ENCODE measurements at regions not wholly inside any gene's neighbourhood (a gene's known extent, or its start where the extent isn't known, plus 50 kb on each side); places are given as distances from the start of the nearest gene placed in this dataset.
A peak's percentile ranks its signal among the peaks of the same experiment; 100 is the strongest.

DNA sequence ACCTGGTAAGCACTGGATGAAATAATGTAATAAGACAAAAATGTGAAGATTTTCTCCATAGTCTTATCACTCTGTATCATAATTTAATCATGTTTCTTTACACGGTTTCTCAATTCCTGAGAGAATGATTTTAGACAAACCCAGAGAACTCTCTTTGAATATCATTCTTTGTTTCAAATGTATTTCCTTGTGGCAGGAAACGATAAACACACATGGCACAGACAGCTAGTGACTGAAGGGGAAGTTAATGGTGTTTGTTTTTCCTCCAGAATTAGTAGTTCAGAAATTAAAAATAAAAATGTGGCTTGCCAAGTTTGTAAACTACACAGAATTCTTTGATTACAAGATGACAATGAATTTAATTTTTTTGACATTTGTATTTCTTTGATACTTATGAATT, 163.7 kb upstream of the PRPS1L1 start:
- H3K23ac ChIP-seq (ENCODE audit: low read length): no peak overlapping the region
- no peak overlapping the region for H3K14ac ChIP-seq (ENCODE audit: low read length)
- no peak overlapping the region for H4K91ac ChIP-seq (ENCODE audit: low read depth, low read length)

DNA sequence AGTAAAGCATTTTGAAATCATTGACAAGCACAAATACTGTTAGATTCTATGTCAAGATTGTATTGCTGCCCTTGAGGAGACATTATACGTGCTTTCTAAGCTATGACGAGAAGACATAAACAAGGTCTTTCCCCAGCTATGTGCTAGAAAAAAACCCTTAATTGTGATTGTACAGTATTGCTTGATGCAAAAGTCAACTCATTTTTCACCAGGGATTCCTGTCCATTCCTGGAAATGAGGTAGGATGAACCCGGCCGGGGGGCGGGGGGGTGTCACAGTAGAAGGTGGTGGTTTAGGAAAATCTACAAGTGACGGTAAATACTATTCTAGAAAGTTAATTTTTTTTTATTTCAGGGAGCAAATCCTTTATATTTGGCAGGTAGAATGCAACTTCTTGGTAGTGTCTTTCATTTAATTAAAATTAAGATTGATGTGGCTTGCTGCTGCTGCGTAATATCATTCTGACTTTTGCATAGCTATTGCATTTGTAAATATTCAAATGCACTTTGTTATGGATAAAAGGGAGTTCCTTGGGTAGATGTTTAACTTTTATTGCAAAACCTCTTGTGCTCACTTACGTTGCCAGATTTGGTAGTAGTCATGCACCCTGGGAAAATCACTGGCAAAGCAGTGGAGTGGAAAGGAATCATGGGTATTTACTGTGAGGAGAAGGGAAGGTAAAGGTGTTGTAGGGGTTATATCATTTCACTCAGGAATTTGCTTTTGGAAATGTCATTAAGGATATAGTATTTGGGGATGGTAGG, 164.4 kb upstream of the PRPS1L1 start:
- Histone ChIP-seq H3K27me3 (ENCODE audit: insufficient read depth, low read length) (no peaks in the 10 kb centered on the region), H3K9ac (ENCODE audit: low read length) (no peak overlapping the region), H2AFZ (ENCODE audit: insufficient read depth, low read length, poor library complexity) (no peak overlapping the region), H2BK12ac (ENCODE audit: low read length) (no peak overlapping the region), H3K79me2 (ENCODE audit: control insufficient read depth, insufficient read depth, low read length, poor library complexity) (no peaks in the 10 kb centered on the region), H3K4me2 (ENCODE audit: low read length) (no peak overlapping the region), H4K12ac (ENCODE audit: low read depth, low read length) (no peak overlapping the region), H4K8ac (ENCODE audit: low read depth, low read length) (no peak overlapping the region), H3K18ac (ENCODE audit: low read length) (no peak overlapping the region), H4K91ac (ENCODE audit: low read depth, low read length) (no peak overlapping the region), H3K23ac (ENCODE audit: low read length) (no peak overlapping the region), H2BK120ac (ENCODE audit: insufficient read depth, low read length, poor library complexity) (no peak overlapping the region), H3K79me1 (ENCODE audit: low read length) (no peaks in the 10 kb centered on the region), H3K27ac (ENCODE audit: low read depth, low read length) (no peak overlapping the region), H3K36me3 (ENCODE audit: control insufficient read depth in 1 of 2, insufficient read depth in 2 of 2, low read length in 2 of 2) (no peaks in the 10 kb centered on the region), H3K14ac (ENCODE audit: low read length) (no peak overlapping the region), H3K4me1 (ENCODE audit: control insufficient read depth in 1 of 2, insufficient read depth in 2 of 2, low read length in 2 of 2) (no peaks in the 10 kb centered on the region), H2BK5ac (ENCODE audit: low read depth, low read length, poor library complexity) (no peak overlapping the region), H2AK5ac (ENCODE audit: low read length) (no peak overlapping the region), H3K4me3 (ENCODE audit: low read depth, low read length) (no peak overlapping the region), H3K4ac (ENCODE audit: low read depth, low read length) (no peak overlapping the region), H3K9me3 (ENCODE audit: insufficient read depth, low read depth, low read length) (no peaks in the 10 kb centered on the region)
- DNase-seq: no peak
- WGBS (ENCODE audit: extremely low coverage, insufficient coverage, insufficient read length): no CpG with 5 or more reads among the region's 8 CpGs

More for the DNA sequence above, 163.7 kb upstream of the PRPS1L1 start:
- no peaks in the 10 kb centered on the region for H3K79me2 ChIP-seq (ENCODE audit: control insufficient read depth, insufficient read depth, low read length, poor library complexity)
- no peaks in the 10 kb centered on the region for H3K27me3 ChIP-seq (ENCODE audit: insufficient read depth, low read length)
- H3K18ac ChIP-seq (ENCODE audit: low read length): no peak overlapping the region
- H3K9ac ChIP-seq (ENCODE audit: low read length): no peak overlapping the region
- WGBS (ENCODE audit: extremely low coverage, insufficient coverage, insufficient read length): no CpG with 5 or more reads among the region's 2 CpGs
- no peaks in the 10 kb centered on the region for H3K79me1 ChIP-seq (ENCODE audit: low read length)
- no peak overlapping the region for H3K4me2 ChIP-seq (ENCODE audit: low read length)
- H2BK12ac ChIP-seq (ENCODE audit: low read length): no peak overlapping the region
- H2AFZ ChIP-seq (ENCODE audit: insufficient read depth, low read length, poor library complexity): no peak overlapping the region
- no peak overlapping the region for H2AK5ac ChIP-seq (ENCODE audit: low read length)
- no peaks in the 10 kb centered on the region for H3K36me3 ChIP-seq (ENCODE audit: control insufficient read depth in 1 of 2, insufficient read depth in 2 of 2, low read length in 2 of 2)
- DNase-seq: no peak
- no peak overlapping the region for H2BK5ac ChIP-seq (ENCODE audit: low read depth, low read length, poor library complexity)
- no peak overlapping the region for H3K4ac ChIP-seq (ENCODE audit: low read depth, low read length)
- no peak overlapping the region for H4K12ac ChIP-seq (ENCODE audit: low read depth, low read length)
- no peaks in the 10 kb centered on the region for H3K4me1 ChIP-seq (ENCODE audit: control insufficient read depth in 1 of 2, insufficient read depth in 2 of 2, low read length in 2 of 2)
- H3K9me3 ChIP-seq (ENCODE audit: insufficient read depth, low read depth, low read length): no peaks in the 10 kb centered on the region
- H3K4me3 ChIP-seq (ENCODE audit: low read depth, low read length): no peak overlapping the region
- no peak overlapping the region for H3K27ac ChIP-seq (ENCODE audit: low read depth, low read length)
- no peak overlapping the region for H4K8ac ChIP-seq (ENCODE audit: low read depth, low read length)
- no peak overlapping the region for H2BK120ac ChIP-seq (ENCODE audit: insufficient read depth, low read length, poor library complexity)

DNA sequence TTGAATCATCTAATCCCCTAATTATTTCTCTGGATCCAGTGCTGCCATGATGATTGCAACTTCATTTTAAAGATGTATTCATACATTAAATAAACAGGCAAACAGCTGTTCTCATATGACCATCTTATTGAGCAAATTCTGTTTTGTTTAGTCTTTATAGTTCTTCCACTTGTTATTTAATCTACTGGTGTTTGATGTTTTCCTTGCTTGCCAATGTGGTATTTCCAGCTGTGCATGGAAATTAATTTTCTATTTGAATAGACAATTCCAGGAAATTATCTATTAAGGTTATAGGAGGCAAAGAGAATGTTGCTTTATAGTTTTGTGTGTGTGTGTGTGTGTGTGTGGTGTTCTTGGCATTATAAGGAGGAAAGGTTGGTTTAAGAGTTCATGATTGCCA, 167.0 kb upstream of the PRPS1L1 start:
- Histone ChIP-seq H3K79me2 (ENCODE audit: control insufficient read depth, insufficient read depth, low read length, poor library complexity) (no peaks in the 10 kb centered on the region), H3K36me3 (ENCODE audit: control insufficient read depth in 1 of 2, insufficient read depth in 2 of 2, low read length in 2 of 2) (no peaks in the 10 kb centered on the region), H3K9me3 (ENCODE audit: insufficient read depth, low read depth, low read length) (no peaks in the 10 kb centered on the region), H3K4me1 (ENCODE audit: control insufficient read depth in 1 of 2, insufficient read depth in 2 of 2, low read length in 2 of 2) (no peaks in the 10 kb centered on the region), H4K12ac (ENCODE audit: low read depth, low read length) (no peak overlapping the region), H3K27ac (ENCODE audit: low read depth, low read length) (no peak overlapping the region), H3K4me3 (ENCODE audit: low read depth, low read length) (no peak overlapping the region), H3K4ac (ENCODE audit: low read depth, low read length) (no peak overlapping the region), H4K8ac (ENCODE audit: low read depth, low read length) (no peak overlapping the region), H2BK5ac (ENCODE audit: low read depth, low read length, poor library complexity) (no peak overlapping the region), H4K91ac (ENCODE audit: low read depth, low read length) (no peak overlapping the region), H2BK12ac (ENCODE audit: low read length) (no peak overlapping the region), H3K27me3 (ENCODE audit: insufficient read depth, low read length) (no peaks in the 10 kb centered on the region), H3K14ac (ENCODE audit: low read length) (no peak overlapping the region), H3K4me2 (ENCODE audit: low read length) (no peak overlapping the region), H3K23ac (ENCODE audit: low read length) (no peak overlapping the region), H3K18ac (ENCODE audit: low read length) (no peak overlapping the region), H3K79me1 (ENCODE audit: low read length) (no peaks in the 10 kb centered on the region), H2AK5ac (ENCODE audit: low read length) (no peak overlapping the region), H2AFZ (ENCODE audit: insufficient read depth, low read length, poor library complexity) (no peak overlapping the region), H2BK120ac (ENCODE audit: insufficient read depth, low read length, poor library complexity) (no peak overlapping the region), H3K9ac (ENCODE audit: low read length) (no peak overlapping the region)
- no peak for DNase-seq

DNA sequence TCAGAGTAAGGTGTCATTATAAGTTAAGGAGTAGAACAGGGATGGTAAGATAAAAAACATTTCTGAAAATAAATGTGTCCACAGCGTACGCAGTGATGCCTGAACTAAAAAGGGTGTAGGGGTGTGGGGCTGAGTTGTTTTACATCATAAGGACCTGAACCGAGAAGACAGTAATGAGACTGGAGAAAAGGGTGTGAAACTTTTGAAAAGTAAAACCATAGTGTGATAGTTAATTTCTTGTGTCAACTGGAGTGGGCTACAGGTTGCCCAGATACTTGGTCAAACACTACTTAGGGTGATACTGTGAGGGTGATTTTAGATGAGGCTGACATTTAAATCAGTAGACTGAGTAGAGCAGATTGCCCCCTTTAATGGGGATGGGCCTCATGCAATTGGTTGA, 169.0 kb upstream of the PRPS1L1 start:
- Histone ChIP-seq H3K79me1 (ENCODE audit: low read length) (no peaks in the 10 kb centered on the region), H3K4ac (ENCODE audit: low read depth, low read length) (no peak overlapping the region), H3K14ac (ENCODE audit: low read length) (no peak overlapping the region), H2BK12ac (ENCODE audit: low read length) (no peak overlapping the region), H3K18ac (ENCODE audit: low read length) (no peak overlapping the region), H4K8ac (ENCODE audit: low read depth, low read length) (no peak overlapping the region), H3K79me2 (ENCODE audit: control insufficient read depth, insufficient read depth, low read length, poor library complexity) (no peaks in the 10 kb centered on the region), H3K27ac (ENCODE audit: low read depth, low read length) (no peak overlapping the region), H2AFZ (ENCODE audit: insufficient read depth, low read length, poor library complexity) (no peak overlapping the region), H3K4me1 (ENCODE audit: control insufficient read depth in 1 of 2, insufficient read depth in 2 of 2, low read length in 2 of 2) (no peaks in the 10 kb centered on the region), H3K9me3 (ENCODE audit: insufficient read depth, low read depth, low read length) (no peaks in the 10 kb centered on the region), H3K4me3 (ENCODE audit: low read depth, low read length) (no peak overlapping the region), H3K23ac (ENCODE audit: low read length) (no peak overlapping the region), H2BK120ac (ENCODE audit: insufficient read depth, low read length, poor library complexity) (no peak overlapping the region), H3K36me3 (ENCODE audit: control insufficient read depth in 1 of 2, insufficient read depth in 2 of 2, low read length in 2 of 2) (no peaks in the 10 kb centered on the region), H2AK5ac (ENCODE audit: low read length) (no peak overlapping the region), H3K4me2 (ENCODE audit: low read length) (no peak overlapping the region), H4K12ac (ENCODE audit: low read depth, low read length) (no peak overlapping the region), H2BK5ac (ENCODE audit: low read depth, low read length, poor library complexity) (no peak overlapping the region), H3K27me3 (ENCODE audit: insufficient read depth, low read length) (no peaks in the 10 kb centered on the region), H4K91ac (ENCODE audit: low read depth, low read length) (no peak overlapping the region), H3K9ac (ENCODE audit: low read length) (peak overlapping the region; percentile 51)
- no CpG with 5 or more reads among the region's 3 CpGs for WGBS (ENCODE audit: extremely low coverage, insufficient coverage, insufficient read length)
- no peak for DNase-seq

All from trophoblast cell (in vitro differentiated cells and primary cell).